ENCODE measurements at regions not wholly inside any gene's neighbourhood (a gene's known extent, or its start where the extent isn't known, plus 50 kb on each side); places are given as distances from the start of the nearest gene placed in this dataset.

DNA sequence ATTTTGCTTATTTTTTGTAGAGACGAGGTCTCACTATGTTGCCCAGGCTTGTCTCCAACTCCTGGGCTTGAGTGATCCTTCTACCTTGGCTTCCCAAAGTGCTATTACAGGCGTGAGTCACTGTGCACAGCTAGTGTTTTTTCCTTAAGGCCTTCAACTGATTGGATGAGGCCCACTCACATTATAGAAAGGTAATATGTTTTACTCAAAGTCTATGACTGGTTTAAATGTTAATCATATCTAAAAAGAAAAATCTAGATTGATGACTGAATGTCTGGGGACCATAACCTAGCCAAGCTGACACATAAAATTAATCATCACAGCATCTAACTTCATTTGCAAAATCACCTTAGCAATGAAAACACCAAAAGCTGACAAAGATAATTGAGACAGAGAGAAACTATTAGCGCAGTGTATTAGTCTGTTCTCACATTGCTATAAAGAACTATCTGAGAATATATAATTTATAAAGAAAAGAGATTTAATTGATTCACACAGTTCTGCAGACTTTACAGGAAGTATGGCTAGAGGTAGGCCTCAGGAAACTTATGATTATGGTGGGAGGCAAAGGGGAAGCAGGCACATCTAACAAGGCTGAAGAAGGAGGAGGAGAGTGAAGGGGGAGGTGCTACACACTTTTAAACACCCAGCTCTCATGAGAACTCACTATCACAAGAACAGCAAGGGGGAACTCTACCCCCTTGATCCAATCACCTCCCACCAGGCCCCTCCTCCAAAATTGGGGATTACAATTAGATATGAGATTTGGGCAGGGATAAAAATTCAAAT is 66.8 kb upstream of the ARHGAP18 start:
- BruUV-seq (replicated peaks) = no TSS peak
- H3K4me2 ChIP-seq (ENCODE audit: low read depth, low read length) = no peak overlapping the region
- H3K27me3 ChIP-seq (ENCODE audit: control insufficient read depth in 1 of 2, insufficient read depth in 2 of 2, low read length in 2 of 2) = no peaks in the 10 kb centered on the region
- ATAC-seq (no peak), DNase-seq (ENCODE audit: low spot score) (no peak), FAIRE-seq (no peak)
- ChIA-PET POLR2A (no interaction called here), CTCF (ENCODE audit: low intra/inter-chr PET ratio, low total read pairs) (interaction anchor here (2.1 kb wide), 1 partner anchor 179 kb away, joined by 15 read pairs; no protein-coding TSS in a partner anchor)
- no peaks in the 10 kb centered on the region for H3K36me3 ChIP-seq (replicated peaks in 1 of 2; ENCODE audit: control insufficient read depth in 1 of 2, insufficient read depth in 2 of 2, low read length in 2 of 2)
- no peak for TF ChIP-seq POLR2AphosphoS2 (IDR thresholded peaks at IDR 0.05; ENCODE audit: low read depth, low read length)
- no peak for TF ChIP-seq HNF4G (IDR thresholded peaks at IDR 0.05; ENCODE audit: borderline replicate concordance, low read depth, low read length)
- TF ChIP-seq HNF4G (CRISPR knock-in tag; IDR thresholded peaks at IDR 0.05; ENCODE audit: borderline replicate concordance, low read depth) = no peak
- no peak for TF ChIP-seq HOXA7 (CRISPR knock-in tag; IDR thresholded peaks at IDR 0.05)
- TF ChIP-seq, protein P1, sequence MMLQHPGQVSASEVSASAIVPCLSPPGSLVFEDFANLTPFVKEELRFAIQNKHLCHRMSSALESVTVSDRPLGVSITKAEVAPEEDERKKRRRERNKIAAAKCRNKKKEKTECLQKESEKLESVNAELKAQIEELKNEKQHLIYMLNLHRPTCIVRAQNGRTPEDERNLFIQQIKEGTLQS (CRISPR knock-in tag; IDR thresholded peaks at IDR 0.05) = no peak
- TF ChIP-seq ZNF407 (CRISPR knock-in tag; IDR thresholded peaks at IDR 0.05; ENCODE audit: not compliant biosample characterization) = no peak
- peaks cover 4% of the 10 kb centered on the region; the same call in 1 of the 2 replicates for H3K9me3 ChIP-seq (ENCODE audit: low read length)
- H3K4me1 ChIP-seq (ENCODE audit: insufficient read depth, low read length) = peaks cover 6% of the 10 kb centered on the region
- H3K9ac ChIP-seq (ENCODE audit: insufficient read depth, low read depth, low read length) = no peak overlapping the region
- no peaks in the 10 kb centered on the region for H4K20me1 ChIP-seq (ENCODE audit: insufficient read depth, low read length)
- no peak overlapping the region for H3K4me3 ChIP-seq (replicated peaks in 1 of 3; ENCODE audit: insufficient read depth in 1 of 3, low read depth in 2 of 3, low read length in 3 of 3)
- in situ Hi-C loops (cut with HindIII; ENCODE audit: extremely low pct_ligation_motif_present, low pct_unique_long_range_greater_than_20kb) = no loop called here
- 2% methylated on average over 3 of the region's 3 CpGs for WGBS (ENCODE audit: low lambda C conversion rate)
- intact Hi-C loops (cut with micrococcal nuclease; ENCODE audit: unreplicated experiment) = no loop called here
- no peaks in the 10 kb centered on the region for H3K79me2 ChIP-seq (ENCODE audit: insufficient read depth, low read length)
- no peak overlapping the region for H2AFZ ChIP-seq (ENCODE audit: low read length)
- H3K27ac ChIP-seq (ENCODE audit: extremely low read length, insufficient read depth, low read length) = no peak overlapping the region

All from HepG2 (cell line).